ENCODE measurements at regions not wholly inside any gene's neighbourhood (a gene's known extent, or its start where the extent isn't known, plus 50 kb on each side); places are given as distances from the start of the nearest gene placed in this dataset.

- no peak for DNase-seq (ENCODE audit: low read depth)
Measured at GRCh38 chr9:134487066-134487710, 154.4 kb upstream of the COL5A1 start.

DNA sequence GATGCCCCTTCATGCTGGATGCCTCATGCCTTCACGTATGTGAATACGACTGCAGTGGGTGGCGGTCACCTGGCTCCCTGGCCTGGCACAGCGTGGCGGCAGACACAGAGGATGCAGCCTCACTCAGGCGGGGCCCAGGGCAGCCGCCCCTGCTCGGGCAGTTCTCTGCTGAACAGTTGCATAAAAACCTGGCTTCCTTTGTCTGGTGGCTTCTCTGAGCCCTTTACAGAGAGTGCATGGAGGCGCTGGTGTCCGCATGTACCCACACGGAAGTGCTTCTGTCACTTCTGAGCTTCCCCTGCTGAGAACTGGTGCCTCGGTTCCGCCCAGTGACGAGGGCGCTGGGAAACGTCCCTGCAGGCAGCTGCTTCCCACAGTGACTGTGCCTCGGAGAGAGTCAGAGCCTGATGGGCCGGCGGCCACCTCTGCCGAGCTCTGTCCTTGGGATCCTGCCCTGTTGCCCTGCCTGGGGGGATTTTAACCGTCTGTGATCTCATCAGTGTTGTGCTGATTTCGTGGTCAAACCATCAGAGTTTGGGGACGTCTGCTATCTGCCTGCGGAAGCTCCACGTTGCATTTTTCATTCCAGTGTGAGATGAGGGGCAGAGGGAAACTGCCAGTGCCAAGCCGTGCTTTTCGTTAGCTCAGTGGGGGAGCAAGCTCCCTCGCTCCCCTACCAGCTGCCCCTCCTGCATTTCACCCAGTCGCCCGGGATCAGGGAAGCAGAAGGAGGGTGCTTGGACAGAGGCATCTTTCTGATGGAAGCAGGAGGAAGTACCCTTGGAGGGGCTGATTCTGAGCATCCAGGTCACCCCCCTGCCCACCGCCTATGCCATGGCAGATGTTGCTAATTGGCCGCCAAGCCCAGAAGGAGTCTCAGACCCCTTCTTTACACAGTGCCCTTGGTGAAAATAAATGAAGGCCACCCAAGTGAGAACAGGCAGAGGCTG, 153.0 kb upstream of the COL5A1 start:
- DNase-seq (ENCODE audit: low read depth), result peak; percentile 72

DNA sequence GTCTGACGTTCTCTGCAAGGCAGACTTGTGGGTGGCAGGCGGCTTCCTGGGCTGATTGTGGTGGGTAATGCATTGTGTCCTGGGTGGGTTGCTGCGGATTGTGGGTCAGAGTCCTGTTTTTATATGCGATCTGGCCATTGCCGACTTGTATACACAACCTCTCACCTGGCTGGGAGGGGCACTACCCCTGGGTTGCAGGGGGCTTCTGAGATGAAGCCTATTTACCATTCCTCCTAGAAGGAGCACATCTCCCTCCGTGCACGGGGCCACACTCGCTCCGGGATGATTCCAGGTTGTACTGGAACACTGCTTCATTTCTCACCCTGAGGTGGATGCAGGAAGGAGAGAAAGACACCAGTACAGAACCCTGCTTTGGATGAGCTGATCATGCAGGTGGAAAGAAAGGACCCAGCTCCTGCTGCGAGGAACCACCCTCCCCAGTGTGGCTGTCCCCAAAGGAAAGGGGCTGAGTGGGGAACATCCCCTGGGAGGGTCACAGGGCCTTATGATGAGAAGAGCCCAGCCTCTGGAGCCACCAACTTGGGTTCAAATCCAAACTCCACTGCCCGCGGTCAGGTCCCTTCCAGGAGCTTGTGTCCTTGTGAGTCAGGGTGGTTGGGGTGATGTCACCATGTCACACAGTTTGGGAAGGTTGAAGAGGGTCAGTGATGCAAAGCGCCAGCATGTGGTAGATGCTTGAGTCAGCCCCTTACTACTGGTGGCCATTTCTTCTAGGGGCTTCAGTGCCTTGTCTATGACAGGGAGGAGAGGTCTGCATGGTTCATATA, 151.8 kb upstream of the COL5A1 start:
- DNase-seq (ENCODE audit: low read depth), result no peak

- DNase-seq (ENCODE audit: low read depth), result no peak
Measured at GRCh38 chr9:134490446-134490845, 151.2 kb upstream of the COL5A1 start.

GRCh38 chr9:134491196-134491835, 150.3 kb upstream of the COL5A1 start:
- no peak for DNase-seq (ENCODE audit: low read depth)

GRCh38 chr9:134491856-134492255, 149.7 kb upstream of the COL5A1 start:
- DNase-seq (ENCODE audit: low read depth), result no peak

- no peak for DNase-seq (ENCODE audit: low read depth)
Measured at GRCh38 chr9:134492281-134492691, 149.3 kb upstream of the COL5A1 start.

- DNase-seq (ENCODE audit: low read depth), result no peak
Measured at GRCh38 chr9:134492721-134493460, 148.7 kb upstream of the COL5A1 start.

DNA sequence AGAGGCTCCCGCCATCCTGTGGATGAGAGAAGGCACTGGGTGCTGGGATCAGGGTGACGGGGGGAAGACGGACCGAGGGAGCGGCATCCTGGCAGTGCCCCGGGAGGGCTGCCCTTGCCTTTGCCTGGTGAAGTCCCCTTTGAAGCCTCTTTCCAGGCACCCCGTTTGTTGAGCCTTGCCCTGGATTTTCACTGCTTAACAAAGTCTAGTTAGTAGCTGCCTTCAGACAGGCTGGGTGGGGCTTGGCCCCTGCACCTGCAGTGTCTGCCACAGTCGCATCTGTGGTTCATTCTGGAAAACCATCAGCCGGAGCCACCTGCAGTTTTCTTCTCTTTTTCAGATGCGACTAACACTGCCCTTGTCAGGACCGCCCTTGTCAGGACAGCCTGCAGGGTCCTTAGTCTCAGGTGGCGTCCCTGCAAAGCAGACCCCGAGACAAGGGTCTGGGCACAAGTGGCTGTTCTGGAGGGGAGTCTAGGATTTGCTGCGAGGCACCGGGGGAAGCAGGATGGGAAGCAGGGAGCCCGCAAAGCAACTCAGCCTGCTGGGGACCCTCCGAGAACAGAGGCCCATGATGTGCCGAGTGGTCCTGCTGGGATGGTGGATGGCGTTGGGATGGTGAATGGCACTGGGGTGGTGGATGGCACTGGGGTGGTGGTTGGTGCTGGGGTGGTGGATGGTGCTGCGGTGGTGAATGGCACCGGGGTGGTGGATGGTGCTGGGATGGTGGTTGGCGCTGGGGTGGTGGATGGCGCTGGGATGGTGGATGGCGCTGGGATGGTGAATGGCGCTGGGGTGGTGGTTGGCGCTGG, 147.9 kb upstream of the COL5A1 start:
- DNase-seq (ENCODE audit: low read depth), result no peak

DNA sequence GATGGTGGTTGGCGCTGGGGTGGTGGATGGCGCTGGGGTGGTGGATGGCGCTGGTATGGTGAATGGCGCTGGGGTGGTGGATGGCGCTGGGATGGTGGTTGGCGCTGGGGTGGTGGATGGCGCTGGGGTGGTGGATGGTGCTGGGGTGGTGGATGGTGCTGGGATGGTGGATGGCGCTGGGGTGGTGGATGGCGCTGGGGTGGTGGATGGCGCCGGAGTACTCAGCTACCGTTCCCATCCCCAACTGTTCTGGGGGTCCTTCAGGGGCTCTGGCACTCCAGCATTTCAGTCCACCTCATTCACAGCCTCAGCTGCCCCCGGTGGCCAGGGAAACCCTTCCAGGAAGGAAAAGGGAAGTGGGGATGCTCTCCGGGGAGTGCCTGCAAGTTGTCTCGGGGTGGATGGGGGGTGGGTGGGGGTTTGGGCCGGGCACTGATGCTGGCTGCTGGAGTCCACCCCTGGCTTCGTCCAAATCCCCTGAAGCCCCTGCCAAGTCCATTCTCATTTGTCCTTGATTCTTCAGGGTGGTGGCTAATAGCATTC, 147.3 kb upstream of the COL5A1 start:
- no peak for DNase-seq (ENCODE audit: low read depth)

DNA sequence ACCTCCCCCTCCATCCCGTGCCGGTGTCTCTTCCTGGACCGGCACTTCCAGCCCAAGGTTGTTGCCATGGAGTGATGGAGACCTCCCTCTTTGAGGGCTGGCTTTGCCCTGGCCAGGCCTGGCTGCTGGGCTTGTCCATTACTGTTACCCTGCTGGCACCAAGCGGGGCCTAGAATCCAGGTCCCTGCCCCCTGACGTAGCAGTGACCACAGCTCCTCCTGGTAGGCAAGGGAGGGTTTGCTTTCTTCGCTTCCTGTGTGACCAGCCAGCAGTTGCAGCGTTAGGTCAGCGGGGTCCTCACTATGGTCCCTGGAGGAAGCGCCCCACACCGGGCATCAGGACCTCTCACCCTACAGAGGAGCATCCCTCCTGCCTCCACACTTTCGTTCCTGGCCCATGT, 146.7 kb upstream of the COL5A1 start:
- DNase-seq (ENCODE audit: low read depth), result no peak

- DNase-seq (ENCODE audit: low read depth), result no peak
Measured at GRCh38 chr9:134495881-134496412, 145.7 kb upstream of the COL5A1 start.

- peak; percentile 72 for DNase-seq (ENCODE audit: low read depth)
Measured at GRCh38 chr9:134496413-134497282, 145.0 kb upstream of the COL5A1 start.

GRCh38 chr9:134497283-134497860, 144.2 kb upstream of the COL5A1 start:
- DNase-seq (ENCODE audit: low read depth), result peak; percentile 35

GRCh38 chr9:134498814-134499166, 142.8 kb upstream of the COL5A1 start:
- DNase-seq (ENCODE audit: low read depth), result no peak

- DNase-seq (ENCODE audit: low read depth), result no peak
Measured at GRCh38 chr9:134500931-134501760, 140.5 kb upstream of the COL5A1 start.

GRCh38 chr9:134501761-134502265, 139.8 kb upstream of the COL5A1 start:
- no peak for DNase-seq (ENCODE audit: low read depth)
